Kasumi-1 (cell line): ENCODE measurements at regions not wholly inside any gene's neighbourhood (a gene's known extent, or its start where the extent isn't known, plus 50 kb on each side); places are given as distances from the start of the nearest gene placed in this dataset.

Experiments used
- DNase-seq, 2 experiments: peaks; one replicate each; lab custom pipeline; 2025; lab: John Stamatoyannopoulos, UW

GRCh38 chr3:36282766-36283165 is 97.5 kb upstream of the STAC start:
- no peak for DNase-seq

- no peak for DNase-seq
Observed at GRCh38 chr3:36295296-36295695, 85.0 kb upstream of the STAC start.

DNA sequence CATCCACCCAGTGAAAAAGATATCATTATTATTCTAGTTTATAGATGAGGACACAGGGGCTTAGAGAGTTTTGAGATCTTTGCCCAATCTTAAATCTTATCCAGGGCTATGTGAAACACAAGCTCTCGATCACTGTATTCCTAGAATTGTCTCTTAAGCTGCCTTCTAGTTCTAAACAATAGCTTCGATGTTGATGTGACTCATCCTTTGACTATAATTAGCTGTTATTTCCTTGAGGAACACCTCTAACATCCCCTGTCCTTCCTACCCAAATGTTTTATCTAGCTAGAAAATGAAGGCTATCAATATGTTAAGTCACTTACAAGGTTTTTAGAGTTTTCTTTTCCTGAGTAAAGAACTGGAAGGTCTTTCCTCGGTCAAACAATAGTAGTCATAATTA is 83.1 kb upstream of the STAC start:
- no peak for DNase-seq

GRCh38 chr3:36298188-36298587 is 82.1 kb upstream of the STAC start:
- DNase-seq: no peak

DNA sequence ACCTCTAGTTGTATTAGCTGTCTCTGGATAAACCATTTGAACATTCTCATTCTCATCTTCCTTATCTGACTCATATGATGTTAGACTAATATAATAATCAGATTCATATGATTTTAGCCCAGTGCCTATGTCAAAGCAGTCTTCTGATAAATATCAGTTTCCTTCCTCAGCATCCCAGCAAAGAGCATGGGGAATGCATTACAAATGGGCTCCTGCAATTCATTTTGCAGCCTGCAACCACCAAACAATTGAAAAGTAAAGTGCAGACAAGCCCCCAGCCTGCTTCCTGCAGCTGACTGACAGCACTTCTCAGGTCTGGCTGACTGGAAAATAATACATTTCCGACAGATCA is 78.2 kb upstream of the STAC start:
- DNase-seq: no peak

- no peak for DNase-seq
Observed at GRCh38 chr3:36302626-36303025, 77.7 kb upstream of the STAC start.

DNA sequence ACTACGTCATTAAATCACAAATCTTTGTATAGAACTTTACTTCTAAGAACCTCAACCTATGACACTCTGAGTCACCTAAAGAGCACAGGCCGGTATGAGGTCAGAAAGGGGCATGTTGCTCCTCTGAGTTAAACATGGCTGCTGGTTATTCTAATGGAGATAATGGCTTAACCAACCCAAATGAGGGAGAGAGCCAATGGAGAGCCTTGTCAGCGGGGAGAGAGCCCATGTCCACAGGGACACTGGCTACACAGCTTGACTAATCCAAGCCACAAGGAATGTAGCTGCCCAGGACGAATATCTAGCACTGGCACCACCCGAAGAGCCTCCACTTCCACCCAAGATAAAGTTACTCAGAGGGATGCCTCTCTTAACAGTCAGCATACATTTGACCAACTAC is 77.0 kb upstream of the STAC start:
- no peak for DNase-seq

DNA sequence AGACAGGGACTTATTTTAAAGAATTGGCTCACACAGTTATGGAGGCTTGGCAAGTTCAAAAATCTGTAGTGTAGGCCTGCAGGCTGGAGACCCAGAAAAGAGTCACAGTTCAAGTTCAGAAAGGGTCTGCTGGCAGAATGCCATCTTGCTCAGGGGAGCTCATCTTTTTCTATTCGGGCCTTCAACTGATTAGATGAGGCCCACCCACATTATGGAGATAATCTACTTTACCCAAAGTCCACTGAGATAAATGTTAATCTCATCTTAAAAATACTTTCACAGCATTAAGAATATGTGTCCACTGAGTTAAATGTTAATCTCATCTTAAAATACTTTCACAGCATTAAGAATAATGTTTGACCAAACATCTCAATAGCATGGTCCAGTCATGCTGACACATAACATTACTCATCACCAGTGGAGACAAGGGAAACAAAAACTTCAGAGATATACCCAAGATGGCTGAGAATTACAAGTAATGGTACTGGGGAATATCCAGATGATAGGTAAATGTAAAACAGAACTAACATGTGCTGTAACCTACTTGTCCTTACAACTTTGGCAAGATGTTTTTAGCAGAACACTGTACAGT is 74.3 kb upstream of the STAC start:
- no peak for DNase-seq

DNA sequence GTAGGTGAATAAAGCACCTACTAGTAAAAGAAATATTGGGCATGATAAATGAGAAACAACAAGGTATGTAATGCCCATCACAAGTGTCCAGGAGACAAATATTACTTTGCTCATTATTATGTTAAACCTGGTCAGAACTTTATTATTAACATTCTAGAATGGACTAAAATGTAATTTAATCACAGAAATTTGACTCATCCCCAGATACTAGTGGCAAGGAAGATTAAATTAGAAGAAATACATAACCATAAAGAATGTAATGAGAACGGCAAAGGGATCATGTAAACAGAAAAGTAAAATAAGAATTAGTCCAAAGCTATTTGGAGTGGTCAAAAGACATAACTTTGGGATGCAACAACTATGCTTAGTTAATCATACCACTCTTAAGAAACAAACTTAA is 71.2 kb upstream of the STAC start:
- no peak for DNase-seq

GRCh38 chr3:36312351-36312750 is 68.0 kb upstream of the STAC start:
- DNase-seq: peak in 1 of 2 experiments; percentile 10

GRCh38 chr3:36317915-36318314 is 62.4 kb upstream of the STAC start:
- no peak for DNase-seq

DNA sequence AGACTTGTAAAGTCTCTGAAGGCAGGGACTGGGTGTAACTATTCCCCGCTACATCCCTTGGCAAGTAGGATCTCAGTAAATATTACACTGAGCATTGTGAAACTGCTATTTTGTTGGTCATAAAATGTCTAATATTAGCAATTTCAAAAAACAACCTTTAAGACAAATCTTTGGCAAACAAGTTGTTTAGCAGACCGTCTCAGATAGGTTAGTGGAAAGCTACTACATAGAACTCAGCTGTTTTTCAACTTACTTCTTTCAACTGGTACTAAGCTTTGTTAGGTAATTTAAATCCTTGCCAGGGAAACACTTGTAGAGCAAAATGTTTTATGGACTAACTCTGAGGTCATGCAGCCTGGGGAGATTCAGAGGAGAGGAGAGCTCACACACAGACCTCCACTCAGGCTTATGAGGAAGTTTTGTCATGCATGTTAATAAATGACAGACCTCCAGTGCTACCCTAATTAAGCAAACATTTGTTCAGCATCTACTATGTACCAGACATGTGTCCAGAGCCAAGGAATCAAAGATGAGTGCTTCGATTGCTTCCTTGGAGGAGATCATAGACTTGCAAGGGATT is 61.6 kb upstream of the STAC start:
- DNase-seq: no peak

- no peak for DNase-seq
Observed at GRCh38 chr3:36319680-36320079, 60.6 kb upstream of the STAC start.
